Endothelial cell (in vitro differentiated cells): ENCODE measurements at regions not wholly inside any gene's neighbourhood (a gene's known extent, or its start where the extent isn't known, plus 50 kb on each side); places are given as distances from the start of the nearest gene placed in this dataset.
"Not testable (repeated sequence)": the region's sequence is repeated elsewhere in the genome, so short reads cannot be mapped to it uniquely, and the experiment has no call there.

Experiments
- DNase-seq: peaks from one replicate; pipeline ENCODE4 v3.0.0; 2021; ENCODE audit warnings: low spot score
- H3K27ac Mint-ChIP-seq: one replicate; pipeline ENCODE4 v1.8.0; 2021; ENCODE audit warnings: mixed read lengths, inconsistent platforms; ENCODE audit not compliant: unreplicated experiment
- H3K27me3 Mint-ChIP-seq: one replicate; pipeline ENCODE4 v1.8.0; 2021; ENCODE audit warnings: mild to moderate bottlenecking, moderate library complexity, mixed read lengths, inconsistent platforms; ENCODE audit not compliant: unreplicated experiment
- H3K36me3 Mint-ChIP-seq: one replicate; pipeline ENCODE4 v1.8.0; 2021; ENCODE audit warnings: mild to moderate bottlenecking, low read depth, mixed read lengths, inconsistent platforms; ENCODE audit not compliant: unreplicated experiment
- H3K4me1 Mint-ChIP-seq: one replicate; pipeline ENCODE4 v1.8.0; 2021; ENCODE audit warnings: mild to moderate bottlenecking, mixed read lengths, inconsistent platforms; ENCODE audit not compliant: unreplicated experiment
- H3K4me3 Mint-ChIP-seq: one replicate; pipeline ENCODE4 v1.8.0; 2021; ENCODE audit warnings: mild to moderate bottlenecking, mixed read lengths, inconsistent platforms; ENCODE audit not compliant: unreplicated experiment
- H3K9me3 Mint-ChIP-seq: one replicate; pipeline ENCODE4 v1.8.0; 2021; ENCODE audit warnings: mixed read lengths, inconsistent platforms; ENCODE audit not compliant: unreplicated experiment
- TF ChIP-seq, protein P1 (sequence below): fragments of 200-600 bp; sonication (generic); IDR thresholded peaks from one replicate; pipeline ENCODE4 v1.5.0; 2021; ENCODE audit warnings: antibody characterized with exemption; ENCODE audit not compliant: unreplicated experiment

DNA sequence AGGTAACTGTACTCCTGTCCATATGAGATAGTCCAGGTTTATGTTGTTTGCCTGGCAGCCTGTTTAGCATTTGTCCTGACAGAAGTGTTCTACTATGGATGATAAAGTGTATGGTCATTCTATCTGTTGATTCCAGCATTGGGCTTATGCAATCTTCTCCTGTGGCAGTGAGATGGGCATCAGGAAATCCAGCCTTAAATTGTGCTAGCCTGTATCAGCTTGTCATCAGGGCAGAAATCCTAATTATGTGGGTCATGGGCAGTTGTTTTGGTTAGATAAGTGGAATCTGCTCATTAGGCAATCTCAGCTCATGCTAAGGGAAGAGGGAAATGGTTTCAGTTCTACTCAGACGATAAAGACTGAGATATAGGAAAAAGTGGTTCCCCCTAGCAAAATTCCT, 247.4 kb upstream of the CHD1 start:
- no peaks in the 10 kb centered on the region for H3K4me1 Mint-ChIP-seq
- H3K27ac Mint-ChIP-seq: no peak overlapping the region
- TF ChIP-seq, protein P1, sequence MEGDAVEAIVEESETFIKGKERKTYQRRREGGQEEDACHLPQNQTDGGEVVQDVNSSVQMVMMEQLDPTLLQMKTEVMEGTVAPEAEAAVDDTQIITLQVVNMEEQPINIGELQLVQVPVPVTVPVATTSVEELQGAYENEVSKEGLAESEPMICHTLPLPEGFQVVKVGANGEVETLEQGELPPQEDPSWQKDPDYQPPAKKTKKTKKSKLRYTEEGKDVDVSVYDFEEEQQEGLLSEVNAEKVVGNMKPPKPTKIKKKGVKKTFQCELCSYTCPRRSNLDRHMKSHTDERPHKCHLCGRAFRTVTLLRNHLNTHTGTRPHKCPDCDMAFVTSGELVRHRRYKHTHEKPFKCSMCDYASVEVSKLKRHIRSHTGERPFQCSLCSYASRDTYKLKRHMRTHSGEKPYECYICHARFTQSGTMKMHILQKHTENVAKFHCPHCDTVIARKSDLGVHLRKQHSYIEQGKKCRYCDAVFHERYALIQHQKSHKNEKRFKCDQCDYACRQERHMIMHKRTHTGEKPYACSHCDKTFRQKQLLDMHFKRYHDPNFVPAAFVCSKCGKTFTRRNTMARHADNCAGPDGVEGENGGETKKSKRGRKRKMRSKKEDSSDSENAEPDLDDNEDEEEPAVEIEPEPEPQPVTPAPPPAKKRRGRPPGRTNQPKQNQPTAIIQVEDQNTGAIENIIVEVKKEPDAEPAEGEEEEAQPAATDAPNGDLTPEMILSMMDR: no peak
- H3K9me3 Mint-ChIP-seq: no peaks in the 10 kb centered on the region
- DNase-seq: no peak
- H3K27me3 Mint-ChIP-seq: no peaks in the 10 kb centered on the region
- no peak overlapping the region for H3K4me3 Mint-ChIP-seq
- no peaks in the 10 kb centered on the region for H3K36me3 Mint-ChIP-seq

DNA sequence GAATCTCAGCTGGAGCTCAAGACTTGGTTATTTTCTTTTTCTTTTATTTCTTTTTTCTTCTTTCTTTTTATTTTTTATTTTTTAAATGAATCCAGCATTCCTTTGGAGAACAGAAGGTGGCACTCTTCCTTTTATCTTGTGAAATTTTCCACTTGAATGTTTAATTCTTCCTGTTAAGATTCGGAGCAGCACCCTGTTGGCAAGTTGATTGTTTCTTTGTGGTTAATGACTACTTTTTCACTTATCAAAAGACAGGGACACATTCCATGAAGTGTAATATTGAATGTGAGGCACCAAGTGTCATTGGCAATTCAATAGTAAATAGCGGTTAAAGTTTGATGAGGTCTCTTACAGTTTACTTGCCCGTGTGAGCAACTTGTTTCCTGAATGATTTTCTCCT, 240.5 kb upstream of the CHD1 start:
- Mint-ChIP-seq H3K27me3 (no peaks in the 10 kb centered on the region), H3K4me3 (no peak overlapping the region), H3K4me1 (no peaks in the 10 kb centered on the region), H3K9me3 (no peaks in the 10 kb centered on the region), H3K36me3 (no peaks in the 10 kb centered on the region), H3K27ac (no peak overlapping the region)
- DNase-seq: no peak
- TF ChIP-seq, protein P1: peak; percentile 29

DNA sequence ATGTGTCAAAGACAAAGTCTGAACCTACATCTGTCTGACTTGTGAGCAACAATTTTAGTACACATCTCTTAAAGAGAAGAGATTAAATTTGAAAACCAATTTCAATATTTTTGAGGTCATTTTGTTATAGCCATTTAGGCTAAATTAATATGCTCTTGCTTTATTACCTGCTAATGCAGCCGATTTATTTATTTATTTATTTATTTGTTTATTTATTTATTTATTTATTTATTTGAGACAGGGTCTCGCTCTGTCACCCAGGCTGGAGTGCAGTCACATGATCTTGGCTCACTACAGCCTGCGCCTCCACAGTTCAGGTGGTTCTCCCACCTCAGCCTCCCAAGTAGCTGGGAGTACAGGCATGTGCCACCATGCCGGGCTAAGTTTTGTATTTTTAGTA, 232.7 kb upstream of the CHD1 start:
- not testable (repeated sequence) for H3K27me3 Mint-ChIP-seq, H3K27ac Mint-ChIP-seq, H3K4me3 Mint-ChIP-seq, H3K4me1 Mint-ChIP-seq, H3K36me3 Mint-ChIP-seq, H3K9me3 Mint-ChIP-seq, DNase-seq

DNA sequence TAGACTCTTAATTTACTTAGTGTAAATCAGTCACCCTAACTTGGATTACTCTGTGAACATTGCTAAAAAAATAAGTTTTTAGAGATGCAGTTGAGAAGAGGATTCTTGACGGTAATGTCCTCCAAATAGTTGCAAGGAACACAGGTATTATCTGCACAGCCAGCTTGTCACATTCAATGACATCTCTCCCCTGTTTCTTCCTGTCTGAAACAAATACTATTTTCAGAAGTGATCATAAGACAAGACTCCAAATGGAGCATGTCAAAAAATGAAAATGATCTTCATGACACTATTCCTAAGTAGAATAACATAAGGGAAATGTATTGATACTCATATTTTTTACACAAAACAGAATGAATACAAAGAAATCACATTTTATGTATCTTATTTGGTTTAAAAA, 227.9 kb upstream of the CHD1 start:
- H3K4me3 Mint-ChIP-seq: no peak overlapping the region
- TF ChIP-seq, protein P1: no peak
- DNase-seq: no peak
- H3K27ac Mint-ChIP-seq: no peak overlapping the region
- H3K4me1 Mint-ChIP-seq: no peaks in the 10 kb centered on the region
- H3K9me3 Mint-ChIP-seq: no peaks in the 10 kb centered on the region
- H3K27me3 Mint-ChIP-seq: peaks cover 2% of the 10 kb centered on the region
- H3K36me3 Mint-ChIP-seq: no peaks in the 10 kb centered on the region

DNA sequence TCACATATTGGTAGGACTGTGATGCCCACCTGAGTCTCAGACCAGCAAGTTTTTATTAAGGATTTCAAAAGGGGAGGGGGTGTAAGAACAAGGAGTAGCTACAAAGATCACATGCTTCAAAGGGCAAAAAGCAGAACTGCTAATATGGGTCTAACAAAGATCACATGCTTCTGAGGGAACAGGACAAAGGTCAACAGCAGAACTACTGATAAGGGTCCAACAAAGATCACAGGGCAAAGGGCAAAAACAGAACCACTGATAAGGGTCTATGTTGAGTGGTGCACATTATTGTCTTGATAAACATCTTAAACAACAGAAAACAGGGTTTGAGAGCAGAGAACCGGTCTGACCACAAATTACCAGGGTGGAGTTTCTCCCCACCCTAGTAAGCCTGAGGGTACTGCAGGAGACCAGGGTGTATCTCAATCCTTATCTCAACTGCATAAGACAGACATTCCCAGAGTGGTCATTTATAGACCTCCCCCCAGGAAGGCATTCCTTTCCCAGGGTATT, 214.5 kb upstream of the CHD1 start:
- not testable (repeated sequence) for H3K36me3 Mint-ChIP-seq, H3K4me3 Mint-ChIP-seq, H3K9me3 Mint-ChIP-seq, H3K27me3 Mint-ChIP-seq, H3K27ac Mint-ChIP-seq, DNase-seq, H3K4me1 Mint-ChIP-seq

DNA sequence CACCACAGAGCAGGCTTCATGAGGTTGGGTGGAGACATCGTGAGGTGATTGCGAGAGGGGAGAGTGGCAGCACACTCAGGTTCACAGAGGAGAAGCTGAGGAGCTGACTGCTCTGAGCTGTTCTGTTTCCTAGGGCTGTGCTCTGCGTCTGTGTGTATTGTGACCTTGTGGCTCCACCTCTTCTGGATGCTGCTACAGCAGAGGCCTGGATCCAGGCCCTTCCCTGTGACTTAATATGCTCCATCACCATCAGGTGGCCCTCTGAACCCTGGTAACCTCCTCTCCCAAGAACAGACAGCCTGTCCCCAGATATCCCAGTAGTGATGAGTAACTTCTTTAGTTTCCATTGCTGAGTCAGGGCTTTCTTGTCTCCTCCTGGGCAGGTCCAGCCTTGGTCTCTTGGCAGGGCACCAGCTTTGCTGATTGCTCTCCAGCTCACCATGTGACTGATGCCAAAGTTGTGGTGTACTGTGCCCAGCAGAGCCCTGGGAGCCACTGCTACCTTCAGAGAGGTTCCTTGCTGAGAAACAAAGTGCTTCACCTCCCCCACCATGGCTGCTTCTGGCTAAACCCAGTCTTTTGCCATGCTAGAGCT, 212.8 kb upstream of the CHD1 start:
- Mint-ChIP-seq H3K4me1 (no peaks in the 10 kb centered on the region), H3K36me3 (peaks cover 4% of the 10 kb centered on the region), H3K4me3 (no peak overlapping the region), H3K27me3 (peaks cover 2% of the 10 kb centered on the region), H3K27ac (no peak overlapping the region), H3K9me3 (no peaks in the 10 kb centered on the region)
- TF ChIP-seq, protein P1: no peak
- no peak for DNase-seq
